ENCODE measurements at regions not wholly inside any gene's neighbourhood (a gene's known extent, or its start where the extent isn't known, plus 50 kb on each side); places are given as distances from the start of the nearest gene placed in this dataset.

DNA sequence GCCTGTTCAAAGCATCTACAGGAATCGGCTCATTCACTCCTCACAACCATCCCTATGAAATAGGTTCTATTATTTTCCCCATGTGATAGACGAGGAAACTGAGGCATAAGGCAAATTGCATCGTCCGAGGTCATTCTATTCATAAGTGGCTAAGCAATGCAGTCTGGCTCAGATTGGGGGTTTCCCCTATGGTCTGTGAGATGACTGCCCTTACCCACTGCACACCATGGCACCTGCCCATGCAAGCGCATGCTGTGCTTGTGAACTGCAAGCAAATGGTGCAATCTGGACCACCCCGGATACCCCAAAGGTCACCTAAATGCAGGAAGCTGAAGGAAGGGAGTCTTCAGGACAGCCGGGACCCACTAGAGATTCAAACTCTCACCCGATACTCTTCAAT lies 123.4 kb upstream of the SOD1 start:
- no peak for DNase-seq
- H3K27me3 ChIP-seq (ENCODE audit: control insufficient read depth in 2 of 2, insufficient read depth in 2 of 2, low read length in 2 of 2) = no peaks in the 10 kb centered on the region
- H3K36me3 Mint-ChIP-seq = no peaks in the 10 kb centered on the region
- TF ChIP-seq, protein P1, sequence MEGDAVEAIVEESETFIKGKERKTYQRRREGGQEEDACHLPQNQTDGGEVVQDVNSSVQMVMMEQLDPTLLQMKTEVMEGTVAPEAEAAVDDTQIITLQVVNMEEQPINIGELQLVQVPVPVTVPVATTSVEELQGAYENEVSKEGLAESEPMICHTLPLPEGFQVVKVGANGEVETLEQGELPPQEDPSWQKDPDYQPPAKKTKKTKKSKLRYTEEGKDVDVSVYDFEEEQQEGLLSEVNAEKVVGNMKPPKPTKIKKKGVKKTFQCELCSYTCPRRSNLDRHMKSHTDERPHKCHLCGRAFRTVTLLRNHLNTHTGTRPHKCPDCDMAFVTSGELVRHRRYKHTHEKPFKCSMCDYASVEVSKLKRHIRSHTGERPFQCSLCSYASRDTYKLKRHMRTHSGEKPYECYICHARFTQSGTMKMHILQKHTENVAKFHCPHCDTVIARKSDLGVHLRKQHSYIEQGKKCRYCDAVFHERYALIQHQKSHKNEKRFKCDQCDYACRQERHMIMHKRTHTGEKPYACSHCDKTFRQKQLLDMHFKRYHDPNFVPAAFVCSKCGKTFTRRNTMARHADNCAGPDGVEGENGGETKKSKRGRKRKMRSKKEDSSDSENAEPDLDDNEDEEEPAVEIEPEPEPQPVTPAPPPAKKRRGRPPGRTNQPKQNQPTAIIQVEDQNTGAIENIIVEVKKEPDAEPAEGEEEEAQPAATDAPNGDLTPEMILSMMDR (IDR thresholded peaks at IDR 0.05) = no peak
- no peaks in the 10 kb centered on the region for H3K4me1 ChIP-seq (ENCODE audit: control insufficient read depth in 1 of 2, insufficient read depth in 2 of 2, low read length in 2 of 2)
- H4K20me1 ChIP-seq (ENCODE audit: insufficient read depth, low read length) = no peaks in the 10 kb centered on the region
- H2AFZ ChIP-seq (ENCODE audit: insufficient read depth, low read depth, low read length, poor library complexity, severe bottlenecking) = no peak overlapping the region
- no peak overlapping the region for H3K4me2 ChIP-seq (replicated peaks; ENCODE audit: extremely low read depth, low read length, poor library complexity, severe bottlenecking)
- no peak overlapping the region for H3K27ac Mint-ChIP-seq
- WGBS (ENCODE audit: insufficient coverage) = no CpG with 5 or more reads among the region's 8 CpGs
- no peaks in the 10 kb centered on the region for H3K79me2 ChIP-seq (ENCODE audit: insufficient read depth, low read length)
- H3K4me3 ChIP-seq (replicated peaks in 1 of 3; ENCODE audit: low read depth in 2 of 3, low read length in 3 of 3) = no peak overlapping the region
- no peak overlapping the region for H3K27ac ChIP-seq (ENCODE audit: low read depth in 1 of 2, low read length in 2 of 2)
- H3K36me3 ChIP-seq (replicated peaks in 1 of 2; ENCODE audit: control insufficient read depth in 1 of 2, insufficient read depth in 2 of 2, low read length in 2 of 2) = no peaks in the 10 kb centered on the region
- H3K9me3 Mint-ChIP-seq = peaks cover 0 to 3% (median 0%) of the 10 kb centered on the region in 7 donors
- H3K9ac ChIP-seq (ENCODE audit: insufficient read depth, low read length, poor library complexity, severe bottlenecking) = no peak overlapping the region
- peaks cover 0 to 7% (median 0%) of the 10 kb centered on the region in 3 donors for H3K27me3 Mint-ChIP-seq (ENCODE audit: low read depth in 3 of 3)
- H3K4me3 Mint-ChIP-seq = no peak overlapping the region
- no peaks in the 10 kb centered on the region for H3K4me1 Mint-ChIP-seq
- H3K9me3 ChIP-seq (replicated peaks in 1 of 2; ENCODE audit: control insufficient read depth in 1 of 2, insufficient read depth in 1 of 2, low read length in 2 of 2) = no peaks in the 10 kb centered on the region
- intact Hi-C loops (cut with micrococcal nuclease) = no loop called here

DNA sequence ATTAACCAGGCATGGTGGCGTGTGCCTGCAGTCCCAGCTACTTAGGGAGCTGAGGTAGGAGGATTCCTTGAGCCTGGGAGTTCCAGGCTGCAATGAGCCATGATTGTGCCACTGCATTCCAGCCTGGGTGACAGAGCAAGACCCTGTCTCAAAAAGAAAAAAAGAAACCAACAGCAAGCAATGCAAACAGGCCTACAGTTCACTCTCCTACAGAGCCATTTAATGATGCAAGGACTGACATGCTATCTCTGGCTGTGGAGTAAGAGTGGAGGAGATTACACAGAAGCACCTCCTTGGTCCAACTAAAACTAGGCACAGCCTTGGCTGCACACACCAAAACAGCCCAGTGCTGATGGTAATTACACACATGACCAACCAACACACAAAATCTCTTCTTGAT lies 127.5 kb upstream of the SOD1 start:
- H3K27ac ChIP-seq (ENCODE audit: low read depth in 1 of 2, low read length in 2 of 2) = no peak overlapping the region
- H3K79me2 ChIP-seq (ENCODE audit: insufficient read depth, low read length) = no peaks in the 10 kb centered on the region
- no peak overlapping the region for H3K9ac ChIP-seq (ENCODE audit: insufficient read depth, low read length, poor library complexity, severe bottlenecking)
- no peaks in the 10 kb centered on the region for H3K4me1 Mint-ChIP-seq
- peaks cover 0 to 2% (median 0%) of the 10 kb centered on the region in 7 donors for H3K9me3 Mint-ChIP-seq
- 100% methylated on average over 1 of the region's 1 CpG for WGBS (ENCODE audit: insufficient coverage)
- H3K36me3 Mint-ChIP-seq = no peaks in the 10 kb centered on the region
- no peak overlapping the region for H3K27ac Mint-ChIP-seq
- no peak overlapping the region for H3K4me2 ChIP-seq (replicated peaks; ENCODE audit: extremely low read depth, low read length, poor library complexity, severe bottlenecking)
- H3K4me3 ChIP-seq (replicated peaks in 1 of 3; ENCODE audit: low read depth in 2 of 3, low read length in 3 of 3) = no peak overlapping the region
- no peaks in the 10 kb centered on the region for H3K36me3 ChIP-seq (replicated peaks in 1 of 2; ENCODE audit: control insufficient read depth in 1 of 2, insufficient read depth in 2 of 2, low read length in 2 of 2)
- intact Hi-C loops (cut with micrococcal nuclease) = no loop called here
- H3K4me3 Mint-ChIP-seq = no peak overlapping the region
- no peaks in the 10 kb centered on the region for H4K20me1 ChIP-seq (ENCODE audit: insufficient read depth, low read length)
- H3K27me3 Mint-ChIP-seq (ENCODE audit: low read depth in 3 of 3) = peaks cover 0 to 7% (median 1%) of the 10 kb centered on the region in 3 donors
- no peak overlapping the region for H2AFZ ChIP-seq (ENCODE audit: insufficient read depth, low read depth, low read length, poor library complexity, severe bottlenecking)
- TF ChIP-seq, protein P1 (IDR thresholded peaks at IDR 0.05) = no peak
- H3K4me1 ChIP-seq (ENCODE audit: control insufficient read depth in 1 of 2, insufficient read depth in 2 of 2, low read length in 2 of 2) = no peaks in the 10 kb centered on the region
- DNase-seq = no peak
- H3K9me3 ChIP-seq (replicated peaks in 1 of 2; ENCODE audit: control insufficient read depth in 1 of 2, insufficient read depth in 1 of 2, low read length in 2 of 2) = no peaks in the 10 kb centered on the region
- no peaks in the 10 kb centered on the region for H3K27me3 ChIP-seq (ENCODE audit: control insufficient read depth in 2 of 2, insufficient read depth in 2 of 2, low read length in 2 of 2)

All from CD14-positive monocyte (primary cell).